NCI-H774 (cell line): ENCODE measurements at regions not wholly inside any gene's neighbourhood (a gene's known extent, or its start where the extent isn't known, plus 50 kb on each side); places are given as distances from the start of the nearest gene placed in this dataset.

ENCODE experiments used
- DNase-seq: peaks from one replicate; lab custom pipeline; 2025; lab: John Stamatoyannopoulos, UW

DNA sequence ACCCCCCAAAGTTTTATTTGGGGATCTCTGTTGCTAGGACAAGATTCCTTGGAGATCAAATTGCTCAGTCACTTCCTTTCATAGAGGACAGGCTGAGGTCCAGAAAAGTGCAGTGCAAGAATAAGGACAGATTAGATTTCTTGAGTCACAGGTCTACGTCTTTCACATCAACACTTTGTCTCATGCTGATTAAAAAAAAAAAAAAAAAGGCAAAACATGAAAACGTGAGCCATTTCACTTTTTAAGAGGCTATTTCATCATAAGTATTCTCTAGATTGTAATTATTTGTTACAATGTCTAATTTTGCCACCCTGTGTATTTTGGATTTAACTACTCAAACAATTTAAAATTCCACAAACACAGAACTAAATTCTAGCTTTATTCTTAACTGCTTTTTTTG is 647.0 kb downstream of the TRAM1L1 start:
- no peak for DNase-seq

DNA sequence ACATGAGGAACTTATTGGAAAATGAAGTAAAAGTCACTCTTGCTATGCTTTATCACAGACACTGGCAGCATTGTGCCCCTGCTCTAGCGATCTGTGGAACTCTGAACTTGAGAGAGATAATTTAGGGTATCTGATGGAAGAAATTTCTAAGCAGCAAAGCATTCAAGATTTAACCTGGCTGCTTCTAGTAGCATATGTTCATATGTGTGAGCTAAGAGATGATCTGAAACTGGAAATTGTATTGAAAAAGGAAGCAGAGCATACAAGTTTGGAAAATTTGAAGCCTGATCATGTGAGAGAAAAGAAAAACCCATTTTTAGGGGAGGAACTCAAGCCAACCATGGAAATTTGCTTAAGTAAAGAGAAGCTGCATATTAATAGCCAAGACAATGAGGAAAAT is 657.7 kb downstream of the TRAM1L1 start:
- DNase-seq = no peak

DNA sequence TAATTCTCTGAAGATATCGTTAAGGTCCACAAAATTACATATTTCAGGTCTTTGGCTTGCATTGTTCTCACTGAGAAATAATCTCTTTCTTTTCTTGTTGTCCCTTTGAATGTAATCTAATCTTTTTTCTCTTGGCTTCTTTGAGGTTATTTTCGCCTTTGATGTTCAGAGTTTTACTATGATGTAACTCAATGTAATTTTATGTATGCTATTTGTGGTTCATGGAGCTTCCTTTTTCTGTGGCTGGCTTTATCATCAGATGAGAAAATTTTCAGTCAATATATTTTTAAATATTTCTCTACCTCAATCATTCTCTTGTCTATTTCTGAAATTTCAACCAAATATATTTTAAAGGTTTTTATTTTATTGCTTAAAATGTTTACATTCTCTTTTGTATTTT is 672.2 kb downstream of the TRAM1L1 start:
- DNase-seq = no peak

- no peak for DNase-seq
These were observed 684.1 kb downstream of the TRAM1L1 start for GRCh38 chr4:116401293-116401692.

DNA sequence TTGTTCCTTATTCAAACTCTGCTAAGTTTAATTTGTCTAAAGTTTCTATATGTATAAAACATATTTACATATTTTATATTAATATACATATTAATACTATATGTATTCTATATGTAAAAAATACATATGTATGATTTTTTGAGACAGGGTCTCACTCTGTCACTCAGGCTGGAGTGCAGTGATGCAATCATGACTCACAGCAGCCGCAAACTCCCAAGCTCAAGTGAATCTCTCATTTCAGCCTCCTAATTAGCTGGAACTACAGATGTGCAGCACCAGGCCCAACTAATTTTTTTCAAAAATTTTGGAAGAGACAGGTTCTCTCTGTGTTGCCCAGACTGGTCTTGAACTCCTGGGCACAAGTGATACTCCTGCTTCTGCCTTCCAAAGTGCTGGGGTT is 684.9 kb downstream of the TRAM1L1 start:
- no peak for DNase-seq

- no peak for DNase-seq
These were observed 687.7 kb downstream of the TRAM1L1 start for GRCh38 chr4:116397714-116398113.

DNA sequence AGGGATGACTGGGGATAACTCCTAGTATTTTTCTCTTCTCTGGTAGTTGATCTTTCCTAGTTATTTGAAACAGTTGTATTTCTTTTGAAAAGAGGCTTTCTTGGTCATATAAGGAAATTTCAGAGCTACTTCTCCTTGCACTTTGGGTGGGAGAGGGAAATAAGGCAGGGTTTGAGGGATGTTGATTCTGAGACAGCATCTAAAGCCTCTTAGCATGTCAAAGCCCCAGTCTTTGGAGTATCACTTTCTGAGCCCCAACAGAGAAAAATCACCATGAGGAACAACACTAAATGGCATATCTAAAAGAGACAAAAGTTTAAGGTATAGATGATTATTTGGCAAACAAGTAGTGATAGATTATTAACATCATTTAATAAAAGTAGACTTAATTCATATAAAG is 688.1 kb downstream of the TRAM1L1 start:
- DNase-seq = no peak

DNA sequence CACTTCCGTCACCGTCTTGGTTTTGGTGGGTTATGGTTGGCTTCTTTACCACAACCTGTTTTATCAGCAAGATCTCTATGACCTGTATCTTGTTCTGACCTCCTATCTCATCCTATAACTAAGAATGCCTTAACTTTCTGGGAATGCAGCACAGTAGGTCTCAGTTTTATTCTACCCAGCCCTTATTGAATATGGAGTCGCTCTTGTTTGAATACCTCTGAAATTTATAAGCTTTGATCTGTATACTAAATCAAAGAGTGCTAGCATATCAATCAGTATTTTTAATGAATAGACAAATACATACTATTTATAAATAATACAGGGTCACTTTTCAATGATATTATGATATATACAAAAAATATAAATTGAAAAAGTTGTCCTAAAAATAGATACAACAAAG is 690.0 kb downstream of the TRAM1L1 start:
- DNase-seq = no peak

DNA sequence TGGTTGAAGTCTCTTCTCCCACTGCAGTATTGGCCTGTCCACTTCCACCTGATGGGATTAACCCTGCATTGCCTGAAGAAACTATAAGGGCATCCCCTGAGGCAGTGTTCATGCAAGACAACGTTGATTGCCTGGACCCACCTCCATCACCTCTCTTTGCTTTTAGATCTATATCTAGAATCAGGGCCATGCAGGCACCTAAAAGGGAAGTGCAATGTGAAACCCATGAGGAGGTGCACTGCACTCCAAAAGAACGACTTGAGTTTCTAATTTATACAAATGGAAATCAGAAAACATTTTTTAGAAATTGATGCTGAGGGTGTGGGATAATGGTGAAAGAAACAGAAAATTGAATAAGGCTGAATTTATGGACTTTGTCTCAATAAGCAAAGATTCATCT is 694.4 kb downstream of the TRAM1L1 start:
- no peak for DNase-seq

GRCh38 chr4:116389139-116389538 is 696.2 kb downstream of the TRAM1L1 start:
- no peak for DNase-seq

- DNase-seq = no peak
These were observed 697.4 kb downstream of the TRAM1L1 start for GRCh38 chr4:116387937-116388474.

DNA sequence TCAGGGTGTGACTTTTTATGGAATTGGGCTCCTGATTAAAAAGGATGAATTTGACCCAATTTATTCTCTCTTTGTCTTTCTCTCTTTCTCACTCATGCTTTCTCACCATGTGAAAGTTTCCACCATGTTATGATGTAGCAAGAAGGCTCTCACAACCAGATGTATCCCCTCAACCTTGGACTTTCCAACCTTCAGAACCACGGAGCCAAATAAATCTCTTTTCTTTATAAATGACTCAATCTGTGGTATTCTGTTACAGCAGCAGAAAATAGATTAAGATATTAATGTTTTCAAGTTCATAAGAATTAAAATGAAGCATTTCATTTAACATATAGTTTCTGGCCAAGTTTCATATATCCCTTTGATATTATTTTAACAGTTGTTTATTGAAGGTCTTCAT is 698.5 kb downstream of the TRAM1L1 start:
- DNase-seq = no peak

GRCh38 chr4:116385583-116385982 is 699.8 kb downstream of the TRAM1L1 start:
- DNase-seq = no peak

GRCh38 chr4:116374815-116375214 is 710.6 kb downstream of the TRAM1L1 start:
- DNase-seq = no peak

DNA sequence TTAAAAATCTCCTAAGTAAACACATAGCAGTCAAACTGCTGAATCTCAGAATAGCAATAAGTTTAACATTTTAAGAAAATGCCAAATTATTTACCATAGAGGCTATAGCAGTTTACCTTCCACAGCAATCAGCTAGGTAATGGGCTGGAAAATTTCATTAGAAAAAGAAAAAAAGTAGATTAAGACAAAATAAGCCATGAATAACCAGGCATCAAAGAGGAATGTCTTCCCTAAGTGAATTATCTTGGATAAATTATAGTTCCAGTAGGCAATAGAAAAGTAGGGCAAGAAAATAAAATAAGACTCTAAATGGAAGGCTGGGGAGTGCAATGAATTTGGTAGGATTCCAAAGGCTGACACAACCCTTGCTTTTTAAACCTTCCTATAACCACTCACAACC is 722.8 kb downstream of the TRAM1L1 start:
- no peak for DNase-seq

GRCh38 chr4:116361790-116362189 is 723.6 kb downstream of the TRAM1L1 start:
- DNase-seq = no peak

DNA sequence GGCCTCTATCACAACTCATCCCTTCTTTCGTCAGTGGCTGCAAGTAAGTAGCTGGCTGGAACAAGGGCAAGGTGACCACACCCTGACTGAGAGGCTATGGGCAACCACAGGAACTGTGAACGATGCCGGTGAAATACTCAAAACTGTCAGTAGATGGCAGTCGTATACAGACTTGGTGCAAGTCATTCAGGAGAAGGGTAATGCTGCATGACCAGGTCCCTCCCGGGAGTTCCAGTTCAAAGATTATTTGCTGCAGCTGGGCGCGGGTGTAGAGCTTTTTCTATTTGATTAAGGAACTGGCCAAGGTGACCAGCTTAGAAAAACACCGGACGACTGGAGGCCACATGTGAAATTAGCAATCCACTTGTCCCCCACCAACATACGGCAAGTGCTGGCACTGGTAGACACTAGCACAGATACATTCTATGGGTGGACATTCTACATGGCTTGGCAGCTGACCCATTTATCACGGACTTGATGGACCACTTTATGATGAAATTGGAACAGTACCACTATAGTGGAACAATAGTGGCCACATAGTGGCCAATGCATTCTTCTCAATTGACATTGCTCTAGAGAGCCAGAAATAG is 726.6 kb downstream of the TRAM1L1 start:
- DNase-seq = no peak

GRCh38 chr4:116357758-116358157 is 727.6 kb downstream of the TRAM1L1 start:
- DNase-seq = no peak

GRCh38 chr4:116346750-116347149 is 738.6 kb downstream of the TRAM1L1 start:
- DNase-seq = no peak

GRCh38 chr4:116343809-116344208 is 741.6 kb downstream of the TRAM1L1 start:
- no peak for DNase-seq

GRCh38 chr4:116342143-116342542 is 743.2 kb downstream of the TRAM1L1 start:
- DNase-seq = no peak

DNA sequence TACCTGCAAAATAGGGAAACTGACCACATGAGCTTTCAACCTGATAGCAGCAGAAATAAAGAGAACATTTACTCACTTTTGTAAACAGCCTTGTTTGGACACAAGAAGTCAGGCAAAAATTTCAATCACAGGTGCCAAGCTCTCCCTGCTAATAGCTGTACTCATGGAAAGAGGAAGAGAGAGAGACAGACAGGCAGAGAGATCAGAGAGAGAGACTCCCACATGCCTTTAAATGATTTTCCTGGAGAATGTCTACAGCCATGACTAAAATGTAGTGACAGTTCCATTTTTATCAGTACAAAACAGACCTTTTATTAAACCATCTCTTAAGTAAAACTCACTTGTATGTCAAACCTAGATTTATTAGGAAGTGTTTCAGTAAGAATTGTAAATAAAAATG is 752.9 kb downstream of the TRAM1L1 start:
- DNase-seq = no peak

DNA sequence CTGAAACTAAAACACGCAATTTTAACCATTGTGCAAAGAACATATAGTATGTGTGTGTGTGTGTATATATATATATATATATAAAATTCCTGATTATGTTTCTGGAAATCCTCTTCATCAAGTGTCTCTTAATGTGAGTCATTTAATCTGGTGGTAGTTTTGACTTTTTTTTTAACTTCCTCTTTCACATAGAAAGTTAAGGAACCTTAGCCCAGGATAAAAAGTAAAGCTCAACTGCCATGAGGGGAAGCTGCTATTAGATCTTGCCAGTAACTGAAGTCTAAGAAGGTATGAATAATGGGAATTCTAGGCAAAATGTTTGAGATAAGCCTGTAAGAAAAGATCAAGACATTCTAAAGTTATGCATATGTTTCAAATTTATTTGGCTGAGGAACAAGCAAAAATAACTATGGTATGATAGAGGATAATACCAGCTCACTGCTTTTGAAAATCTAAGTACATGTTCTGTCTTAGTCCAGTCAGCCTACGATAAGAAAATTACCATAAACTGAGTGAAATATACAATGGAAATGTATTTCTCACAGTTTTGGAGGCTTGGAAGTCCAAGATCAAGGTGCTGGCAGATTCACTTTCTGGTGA is 757.0 kb downstream of the TRAM1L1 start:
- DNase-seq = no peak

DNA sequence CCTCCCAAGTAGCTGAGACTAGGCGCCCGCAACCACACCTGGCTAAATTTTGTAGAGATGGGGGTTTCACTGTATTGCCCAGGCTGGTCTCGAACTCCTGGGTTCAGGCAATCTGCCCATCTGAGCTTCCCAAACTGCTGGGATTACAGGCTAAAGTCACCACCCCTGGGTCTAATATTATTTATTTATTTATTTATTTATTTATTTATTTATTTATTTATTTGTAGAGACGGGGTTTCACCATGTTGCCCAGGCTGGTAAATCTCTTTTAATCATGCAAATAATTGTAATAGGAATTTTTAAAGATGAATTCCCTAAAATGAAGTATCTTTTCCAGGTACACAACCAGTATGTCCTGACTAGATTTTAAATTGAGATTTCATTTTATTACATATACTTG is 761.8 kb downstream of the TRAM1L1 start:
- no peak for DNase-seq
